Sigmoid colon (tissue), 6 donors: ENCODE measurements at regions not wholly inside any gene's neighbourhood (a gene's known extent, or its start where the extent isn't known, plus 50 kb on each side); places are given as distances from the start of the nearest gene placed in this dataset.

Source experiments
- DNase-seq: peaks from one replicate; pipeline ENCODE4 v3.0.0-alpha.2; 2019
- H3K27ac ChIP-seq, 4 donors: fragments of 200-600 bp; sonication (generic); one replicate each; pipeline ENCODE4 v1.5.1; 2016 to 2019; ENCODE audit warnings: mild to moderate bottlenecking in 1 of 4
- H3K27me3 ChIP-seq, 3 donors: fragments of 200-600 bp; sonication (generic); one replicate each; pipeline ENCODE4 v1.5.1; 2019; ENCODE audit warnings: mild to moderate bottlenecking in 1 of 3
- H3K36me3 ChIP-seq, 4 donors: fragments of 200-600 bp; sonication (generic); one replicate each; pipeline ENCODE4 v1.5.1; 2016 to 2019
- H3K4me1 ChIP-seq, 4 donors: fragments of 200-600 bp; sonication (generic); one replicate each; pipeline ENCODE4 v1.5.1; 2017 to 2019
- H3K4me3 ChIP-seq, 4 donors: fragments of 200-600 bp; sonication (generic); one replicate each; pipeline ENCODE4 v1.5.1; 2017 to 2019; ENCODE audit warnings: mild to moderate bottlenecking in 2 of 4, moderate library complexity in 1 of 4
- H3K9me3 ChIP-seq, 4 donors: fragments of 200-600 bp in 3 of 4; sonication (generic) in 3 of 4; one replicate each; pipeline versions ENCODE4 v1.5.1 to v1.6.1; 2013 to 2019
- CTCF ChIP-seq, 4 experiments: fragments of 450-650 bp in 3 of 4; fragments of 200-600 bp in 1 of 4; IDR thresholded peaks; one replicate each; pipeline ENCODE4 v1.5.1; 2016 to 2019; ENCODE audit warnings: antibody characterized with exemption in 4 of 4, mild to moderate bottlenecking in 3 of 4, moderate library complexity in 2 of 4
- EP300 ChIP-seq, 4 donors: sonication (generic); formaldehyde crosslinking; IDR thresholded peaks; one replicate each; pipeline ENCODE4 v1.6.1; 2017; ENCODE audit warnings: antibody characterized with exemption in 4 of 4
- POLR2A ChIP-seq, 2 donors: fragments of 450-650 bp; IDR thresholded peaks; one replicate each; pipeline ENCODE4 v1.6.1; 2016; ENCODE audit warnings: antibody characterized with exemption in 2 of 2, mild to moderate bottlenecking in 2 of 2, moderate library complexity in 2 of 2
- POLR2AphosphoS5 ChIP-seq, 4 donors: sonication (generic); formaldehyde crosslinking; IDR thresholded peaks; one replicate each; pipeline ENCODE4 v1.6.1; 2017; ENCODE audit warnings: antibody characterized with exemption in 4 of 4
- WGBS, 2 donors: extraction: QIAGEN DNeasy Blood & Tissue Kit; methylation state at CpG; one replicate each; pipeline ENCODE4 v1.1.7; 2013; 5-methylcytosine and 5-hydroxymethylcytosine counted together
- intact Hi-C: fragments of 100-400 bp; cut with DNase I; formaldehyde crosslinking; loops from one replicate; pipeline ENCODE4 v1.15.1; 2023
- donor health status: healthy with polysubstance abuse.
- donor health status: healthy.

- 15 to 59% methylated on average over 1 of the region's 1 CpG for WGBS, 2 donors
- DNase-seq, result no peak
- no peaks in the 10 kb centered on the region for H3K36me3 ChIP-seq
- no peaks in the 10 kb centered on the region for H3K9me3 ChIP-seq
- no peak overlapping the region for H3K4me3 ChIP-seq
- intact Hi-C loops, result no loop called here
- no peaks in the 10 kb centered on the region for H3K4me1 ChIP-seq
- no peaks in the 10 kb centered on the region for H3K27me3 ChIP-seq
- no peak overlapping the region for H3K27ac ChIP-seq
- no peak for TF ChIP-seq POLR2A (IDR thresholded peaks at IDR 0.05)
- no peak for TF ChIP-seq POLR2AphosphoS5 (IDR thresholded peaks at IDR 0.05)
- no peak for TF ChIP-seq EP300 (IDR thresholded peaks at IDR 0.05)
- no peak for TF ChIP-seq CTCF (IDR thresholded peaks at IDR 0.05)
Observed at GRCh38 chr11:28981381-28981780, 873.2 kb downstream of the METTL15 start.

GRCh38 chr11:28976801-28977145 lies 868.6 kb downstream of the METTL15 start:
- DNase-seq, result no peak
- intact Hi-C loops, result no loop called here

GRCh38 chr11:28976012-28976800 lies 868.0 kb downstream of the METTL15 start:
- Histone ChIP-seq H3K27me3 (no peaks in the 10 kb centered on the region), H3K36me3 (no peaks in the 10 kb centered on the region), H3K4me3 (no peak overlapping the region), H3K27ac (no peak overlapping the region), H3K9me3 (no peaks in the 10 kb centered on the region), H3K4me1 (no peaks in the 10 kb centered on the region)
- intact Hi-C loops, result no loop called here
- DNase-seq, result no peak
- no peak for TF ChIP-seq POLR2A (IDR thresholded peaks at IDR 0.05)
- no peak for TF ChIP-seq POLR2AphosphoS5 (IDR thresholded peaks at IDR 0.05)
- TF ChIP-seq EP300 (IDR thresholded peaks at IDR 0.05), result no peak
- no peak for TF ChIP-seq CTCF (IDR thresholded peaks at IDR 0.05)
- 76 to 82% methylated on average over 10 of the region's 10 CpGs for WGBS, 2 donors

More at GRCh38 chr11:28976801-28977145, 868.6 kb downstream of the METTL15 start:
- no peaks in the 10 kb centered on the region for H3K4me1 ChIP-seq
- 36 to 69% methylated on average over 4 of the region's 4 CpGs for WGBS, 2 donors
- H3K27me3 ChIP-seq, result no peaks in the 10 kb centered on the region
- H3K9me3 ChIP-seq, result no peaks in the 10 kb centered on the region
- no peak overlapping the region for H3K27ac ChIP-seq
- no peak overlapping the region for H3K4me3 ChIP-seq
- no peak for TF ChIP-seq CTCF (IDR thresholded peaks at IDR 0.05)
- TF ChIP-seq POLR2A (IDR thresholded peaks at IDR 0.05), result no peak
- TF ChIP-seq POLR2AphosphoS5 (IDR thresholded peaks at IDR 0.05), result no peak
- TF ChIP-seq EP300 (IDR thresholded peaks at IDR 0.05), result no peak
- no peaks in the 10 kb centered on the region for H3K36me3 ChIP-seq

- no peak for TF ChIP-seq POLR2AphosphoS5 (IDR thresholded peaks at IDR 0.05)
- TF ChIP-seq EP300 (IDR thresholded peaks at IDR 0.05), result no peak
- no peak for TF ChIP-seq CTCF (IDR thresholded peaks at IDR 0.05)
- TF ChIP-seq POLR2A (IDR thresholded peaks at IDR 0.05), result no peak
- no peak overlapping the region for H3K4me3 ChIP-seq
- no peaks in the 10 kb centered on the region for H3K27me3 ChIP-seq
- no peaks in the 10 kb centered on the region for H3K9me3 ChIP-seq
- intact Hi-C loops, result no loop called here
- no peaks in the 10 kb centered on the region for H3K4me1 ChIP-seq
- no peaks in the 10 kb centered on the region for H3K36me3 ChIP-seq
- no peak overlapping the region for H3K27ac ChIP-seq
- DNase-seq, result no peak
Observed at GRCh38 chr11:28969832-28970231, 861.6 kb downstream of the METTL15 start.

GRCh38 chr11:28966951-28967350 lies 858.8 kb downstream of the METTL15 start:
- DNase-seq, result no peak
- Histone ChIP-seq H3K36me3 (no peaks in the 10 kb centered on the region), H3K9me3 (no peaks in the 10 kb centered on the region), H3K27ac (no peak overlapping the region), H3K27me3 (no peaks in the 10 kb centered on the region), H3K4me3 (no peak overlapping the region), H3K4me1 (no peaks in the 10 kb centered on the region)
- no peak for TF ChIP-seq POLR2AphosphoS5 (IDR thresholded peaks at IDR 0.05)
- no peak for TF ChIP-seq POLR2A (IDR thresholded peaks at IDR 0.05)
- no peak for TF ChIP-seq CTCF (IDR thresholded peaks at IDR 0.05)
- TF ChIP-seq EP300 (IDR thresholded peaks at IDR 0.05), result no peak
- 75 to 84% methylated on average over 1 of the region's 1 CpG for WGBS, 2 donors
- intact Hi-C loops, result no loop called here
